GM19455 (cell line): ENCODE measurements at regions not wholly inside any gene's neighbourhood (a gene's known extent, or its start where the extent isn't known, plus 50 kb on each side); places are given as distances from the start of the nearest gene placed in this dataset.

Experiments
- ATAC-seq: cut with Tn5 transposase; IDR thresholded peaks from one replicate; pipeline ENCODE4 v1.9.1; 2021; ENCODE audit not compliant: unreplicated experiment

DNA sequence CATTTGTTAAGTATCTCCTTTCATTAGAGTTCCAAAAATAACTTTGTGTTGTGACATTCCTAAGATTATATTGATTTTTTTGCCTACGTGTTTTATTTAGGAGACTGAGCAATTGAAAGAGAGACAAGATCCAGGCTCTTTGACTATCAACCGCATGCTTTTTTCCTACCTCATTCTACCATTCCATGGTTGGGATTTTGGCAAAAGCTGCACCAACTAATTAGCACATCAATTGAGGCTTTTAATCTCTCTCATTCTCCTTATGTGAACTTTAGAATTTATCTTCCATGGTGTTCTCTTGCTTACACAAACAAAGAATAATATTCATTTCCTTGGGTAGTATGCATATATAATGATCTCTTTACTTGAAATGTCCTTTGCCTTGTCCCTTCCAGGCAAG lies 338.7 kb upstream of the SMC2 start:
- ATAC-seq = no peak

DNA sequence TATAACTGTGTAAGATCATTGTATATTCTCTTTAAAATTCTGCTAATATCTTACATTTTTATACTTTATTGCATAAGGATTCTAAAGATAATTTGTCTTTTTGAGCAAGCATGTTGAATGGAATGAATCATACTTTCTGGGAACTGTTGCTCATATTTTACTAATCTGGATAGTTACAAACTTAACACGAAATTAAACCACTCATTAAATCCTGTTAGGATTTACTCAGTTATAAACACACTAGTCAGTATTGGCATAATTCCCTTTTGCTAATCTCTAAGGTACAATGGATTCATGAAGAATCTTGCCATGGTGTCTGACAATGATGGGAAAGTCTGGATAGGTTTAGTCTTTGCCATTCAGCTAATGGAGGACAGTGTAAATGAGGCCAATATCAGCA lies 338.1 kb upstream of the SMC2 start:
- ATAC-seq = no peak

DNA sequence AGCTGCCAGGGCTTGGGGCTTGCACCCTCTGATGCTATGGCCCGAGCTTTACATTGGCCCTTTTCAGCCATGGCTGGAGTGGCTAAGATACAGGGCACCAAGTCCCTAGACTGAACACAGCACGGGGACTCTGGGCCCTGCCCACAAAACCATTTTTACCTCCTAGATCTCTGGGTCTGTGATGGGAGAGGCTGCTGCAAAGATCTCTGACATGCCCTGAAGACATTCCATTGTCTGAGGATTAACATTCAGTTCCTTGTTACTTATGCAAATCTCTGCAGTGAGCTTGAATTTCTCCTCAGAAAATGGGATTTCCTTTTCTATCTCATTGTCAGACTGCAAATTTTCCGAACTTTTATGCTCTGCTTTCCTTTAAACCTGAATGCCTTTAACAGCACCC lies 337.0 kb upstream of the SMC2 start:
- ATAC-seq = no peak

DNA sequence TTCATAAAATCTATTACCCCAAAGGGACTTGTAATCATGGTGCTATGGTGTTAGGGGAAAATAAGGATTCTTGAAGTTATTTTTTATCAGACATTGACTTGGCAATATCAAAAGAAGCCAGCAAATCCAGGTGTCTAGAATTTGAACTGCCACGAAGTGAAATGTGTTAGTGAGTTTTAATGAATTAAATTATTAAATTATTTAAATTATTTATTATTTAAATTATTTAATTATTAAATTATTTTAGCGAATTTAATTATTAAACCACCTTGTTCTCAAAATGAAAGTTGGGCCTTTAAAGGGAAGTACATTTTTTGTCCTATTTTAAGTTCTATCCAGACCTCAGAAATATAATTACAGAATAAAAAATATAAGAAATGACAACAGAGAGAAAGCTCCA lies 332.6 kb upstream of the SMC2 start:
- no peak for ATAC-seq

DNA sequence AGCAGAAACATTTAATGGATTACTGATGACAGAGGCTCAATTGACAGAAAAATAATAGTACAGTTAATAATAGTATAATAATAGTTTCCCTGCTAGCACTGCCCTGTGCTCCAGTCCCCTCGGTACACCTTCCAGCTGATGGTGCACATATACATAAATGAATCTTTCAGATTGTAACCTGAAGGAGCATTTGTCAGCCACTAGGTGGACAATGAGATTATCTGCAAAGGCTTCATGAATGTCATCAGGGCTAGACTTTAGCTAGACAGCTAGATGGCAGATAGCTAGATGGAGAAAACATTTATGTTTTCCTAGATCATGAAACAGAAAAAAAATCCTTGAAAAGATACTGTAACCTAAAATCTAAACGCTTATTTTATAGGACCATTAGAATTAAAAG lies 304.4 kb upstream of the SMC2 start:
- peak; percentile 92 for ATAC-seq

DNA sequence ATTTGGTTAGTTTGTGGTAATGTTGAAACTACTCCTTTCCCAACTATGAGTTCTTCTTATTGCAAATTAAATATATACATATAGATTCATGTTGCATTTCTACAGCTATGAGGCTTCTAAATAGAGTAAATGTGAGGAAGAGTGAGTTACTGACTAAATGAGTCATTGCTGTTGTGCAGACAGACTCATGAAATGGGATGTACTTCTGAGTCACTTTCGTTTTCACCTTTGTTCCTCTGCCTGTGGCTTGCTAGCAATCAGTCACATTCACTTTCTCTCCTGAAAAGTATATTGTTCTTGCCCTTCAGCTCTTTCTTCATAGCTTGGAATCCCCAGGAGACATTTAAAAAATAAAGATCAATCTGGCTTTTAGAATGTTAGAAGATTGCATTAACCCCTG lies 295.5 kb upstream of the SMC2 start:
- ATAC-seq = peak; percentile 100

DNA sequence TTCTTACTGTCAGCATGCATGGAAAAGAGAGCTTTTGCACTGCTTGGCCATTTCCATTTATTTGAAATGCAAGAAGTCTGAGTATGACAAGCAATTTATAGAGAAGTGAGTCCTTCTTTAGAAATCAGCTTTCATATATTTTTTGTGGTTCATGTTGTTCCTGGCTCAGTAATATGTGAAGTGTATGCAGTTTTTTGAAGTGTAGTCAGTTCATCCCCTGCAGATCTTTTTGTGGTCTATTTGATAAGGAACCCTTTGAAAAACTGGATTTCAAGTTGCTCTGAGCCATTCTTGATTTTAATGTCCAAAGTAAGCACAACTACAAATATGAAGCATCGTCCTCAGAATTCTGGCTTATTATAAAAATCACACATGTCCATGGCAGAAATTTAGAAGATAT lies 294.1 kb upstream of the SMC2 start:
- ATAC-seq = no peak

DNA sequence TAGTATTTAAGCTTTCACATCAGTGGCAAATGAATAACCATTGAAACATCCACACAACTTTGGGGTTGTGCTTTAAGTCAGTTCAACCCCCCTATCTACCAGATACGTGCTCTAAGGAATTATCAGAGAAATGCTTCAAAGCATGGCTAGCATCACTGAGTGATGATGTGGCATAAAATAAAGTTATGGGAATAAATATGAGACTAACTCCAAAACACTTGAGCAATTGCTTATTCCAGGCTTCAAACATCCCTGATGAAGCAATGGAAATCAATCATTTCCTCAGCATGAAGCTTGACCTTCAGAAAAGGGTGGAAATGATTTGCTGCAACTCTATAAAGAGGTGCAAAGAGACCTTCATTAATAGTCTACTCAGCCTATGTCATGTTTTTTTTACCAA lies 292.0 kb upstream of the SMC2 start:
- ATAC-seq = no peak

DNA sequence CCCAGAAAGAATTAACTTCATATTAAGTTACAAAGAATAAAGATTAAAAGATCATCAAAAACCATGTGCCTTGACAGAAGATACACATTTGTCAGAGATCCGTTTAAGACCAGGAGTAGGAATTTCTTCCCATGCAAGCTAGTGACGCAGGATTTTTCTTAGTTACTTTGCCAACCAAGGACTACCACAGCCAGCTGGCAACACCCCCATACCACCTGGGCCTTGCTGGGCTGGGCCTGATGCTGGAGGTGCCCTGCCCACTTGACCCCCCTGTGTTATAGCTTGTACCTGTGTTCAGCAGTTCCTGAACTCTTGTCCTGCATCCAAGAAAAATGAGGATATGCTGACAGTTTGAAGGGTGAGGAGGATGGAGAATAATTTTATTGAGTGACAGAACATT lies 290.9 kb upstream of the SMC2 start:
- ATAC-seq = no peak

DNA sequence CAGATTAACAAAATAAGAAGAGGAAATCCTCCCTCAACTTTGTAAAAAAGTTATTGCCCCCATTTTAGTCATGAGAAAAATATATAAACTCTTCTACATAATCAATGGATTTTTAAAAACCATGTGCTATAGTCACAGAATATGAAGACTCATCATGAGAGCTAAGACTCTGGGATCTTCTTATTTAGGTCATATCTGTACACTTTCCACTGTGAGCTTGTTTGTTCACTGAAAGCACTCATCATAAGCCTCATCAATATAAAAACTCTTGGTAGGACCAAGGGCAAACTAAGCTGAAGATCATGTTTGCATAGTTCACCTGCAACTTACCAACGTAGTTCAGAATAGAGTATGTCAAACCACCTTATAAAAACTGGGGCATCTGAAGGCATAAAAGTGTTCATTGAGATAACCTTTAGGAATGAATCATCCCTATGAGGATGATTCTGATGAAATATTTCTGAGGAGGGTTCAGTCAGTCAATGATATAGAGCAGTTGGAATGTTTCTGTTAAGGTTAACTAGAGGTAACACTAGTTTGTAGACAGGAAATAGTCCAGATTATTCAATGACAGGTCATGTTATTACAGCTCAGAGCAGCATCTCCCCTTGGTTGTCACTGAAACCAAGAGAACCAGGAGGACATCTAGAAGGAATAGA lies 289.9 kb upstream of the SMC2 start:
- no peak for ATAC-seq

DNA sequence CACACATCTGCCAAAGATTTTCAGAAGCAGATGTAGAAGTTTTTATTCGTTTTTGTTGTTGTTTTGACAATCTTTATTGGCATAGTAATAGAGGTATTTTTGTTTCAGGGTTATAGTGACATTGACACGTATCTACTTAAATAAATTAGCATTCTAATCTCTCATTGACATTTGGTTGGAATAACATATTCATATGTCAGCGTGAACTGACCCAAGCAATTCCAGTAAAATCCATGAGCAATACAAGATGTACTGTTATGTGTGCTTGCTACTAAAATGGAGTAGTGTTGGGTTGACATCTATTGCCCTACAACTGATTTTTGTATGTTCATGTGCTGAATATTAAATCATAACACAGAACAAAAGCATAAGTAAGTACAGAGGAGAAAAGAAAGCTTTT lies 284.4 kb upstream of the SMC2 start:
- ATAC-seq = no peak

DNA sequence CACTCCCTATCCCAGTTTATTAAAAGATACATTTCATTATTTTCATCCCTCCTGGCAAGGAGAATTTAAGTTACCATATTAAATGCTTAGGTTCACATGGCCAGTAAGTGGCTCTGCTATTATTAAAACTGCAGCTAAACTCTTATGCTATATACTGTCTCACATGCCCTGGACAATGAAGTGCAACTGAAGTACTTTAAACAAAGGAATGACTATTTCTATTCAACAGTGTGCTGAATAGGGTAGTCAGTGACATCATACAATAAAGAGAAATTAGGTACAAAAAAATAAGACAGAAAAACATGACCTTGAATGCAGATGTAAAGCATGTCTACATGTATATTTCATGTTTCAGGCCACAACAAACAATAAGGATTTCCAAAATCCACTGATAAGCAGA lies 282.6 kb upstream of the SMC2 start:
- no peak for ATAC-seq

DNA sequence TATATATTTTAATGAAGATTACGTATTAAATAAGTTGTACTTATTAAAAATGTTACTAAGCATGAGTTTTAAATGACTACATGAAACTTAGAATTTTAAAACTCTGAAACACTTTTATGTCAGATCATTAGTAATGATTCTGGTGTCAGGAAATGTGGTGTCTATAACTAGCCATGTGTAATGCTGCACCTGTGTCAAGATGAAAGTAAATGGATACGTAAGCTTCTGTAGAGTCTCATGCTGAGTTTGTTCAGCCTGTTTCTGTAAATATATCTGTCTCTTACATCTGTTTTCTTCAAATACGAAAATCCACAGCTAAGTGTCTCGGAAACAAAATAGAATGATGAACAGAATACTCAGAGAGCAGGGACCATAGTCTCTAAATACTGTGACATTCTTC lies 278.0 kb upstream of the SMC2 start:
- ATAC-seq = no peak

DNA sequence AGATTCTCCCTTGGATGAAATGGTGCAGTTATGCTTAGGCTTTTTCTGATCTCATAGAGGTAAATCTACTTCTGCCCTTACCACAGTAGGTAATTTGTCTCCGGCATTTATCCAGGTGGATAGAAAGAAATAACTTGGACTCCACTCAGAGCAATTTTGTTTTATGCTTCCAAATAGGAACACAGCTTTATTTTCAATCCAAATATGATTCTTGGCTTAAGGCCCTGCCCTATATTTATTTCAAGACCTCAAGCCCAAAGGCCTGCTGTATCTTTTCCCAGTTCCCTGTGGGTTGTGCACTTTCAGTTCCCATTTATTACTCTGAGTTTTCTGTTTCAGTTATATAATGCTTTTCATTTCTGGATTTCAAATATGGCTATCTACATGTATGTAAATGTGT lies 274.2 kb upstream of the SMC2 start:
- no peak for ATAC-seq

DNA sequence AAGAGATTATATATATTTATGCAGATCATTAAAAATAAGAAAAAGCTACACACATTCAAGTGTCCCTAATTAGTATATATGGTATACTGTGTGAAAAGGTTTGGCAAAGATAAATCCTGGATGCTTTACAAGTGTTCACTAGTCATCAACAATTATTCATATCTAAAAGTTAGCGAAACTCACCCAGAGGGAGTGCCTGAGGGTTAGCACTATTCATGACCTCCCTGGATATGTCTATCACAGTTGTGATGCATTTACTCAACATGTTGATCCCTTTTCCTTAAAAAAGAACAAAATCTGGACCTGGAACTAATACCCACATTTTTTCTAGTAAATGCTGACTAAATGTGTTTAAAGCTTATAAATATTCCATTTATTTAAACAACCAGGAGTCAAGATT lies 273.0 kb upstream of the SMC2 start:
- ATAC-seq = no peak

DNA sequence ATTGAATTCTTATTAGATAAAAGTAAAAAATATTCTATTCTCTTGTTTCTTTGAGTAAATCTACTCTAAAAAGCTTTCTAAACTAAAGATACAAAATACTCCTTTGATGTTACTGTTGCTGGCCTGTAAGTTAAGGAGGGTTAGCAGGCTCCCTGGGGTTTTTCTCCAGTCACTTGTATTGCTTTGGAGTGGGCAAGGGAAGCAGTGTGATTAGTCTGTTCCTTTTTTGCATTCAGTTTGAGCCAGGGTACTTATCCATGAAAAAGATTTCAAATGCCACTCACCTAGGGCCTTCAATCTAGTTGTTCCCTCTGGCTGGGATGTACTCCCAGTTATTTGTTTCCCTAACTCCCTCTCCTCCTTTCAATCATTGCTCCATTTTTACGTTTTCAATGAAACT lies 256.2 kb upstream of the SMC2 start:
- ATAC-seq = no peak

DNA sequence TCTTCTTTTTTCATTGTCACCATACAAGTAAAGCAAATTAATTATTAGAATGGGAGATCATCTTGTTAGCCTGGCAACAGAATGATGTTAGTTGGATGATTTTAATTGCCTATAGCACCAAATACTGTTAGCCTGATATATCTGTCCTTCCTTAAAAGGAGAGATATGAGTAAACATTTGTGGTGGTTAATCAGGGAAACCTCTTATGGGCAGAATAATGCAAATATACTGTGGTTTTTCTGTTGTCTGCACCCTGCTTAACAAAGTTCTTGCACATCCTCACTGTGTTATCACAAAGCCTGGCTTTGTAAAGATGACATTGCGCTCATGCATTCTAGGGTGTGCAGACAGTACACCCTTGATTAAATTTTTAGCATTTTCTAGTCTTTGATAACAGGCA lies 254.9 kb upstream of the SMC2 start:
- ATAC-seq = no peak

DNA sequence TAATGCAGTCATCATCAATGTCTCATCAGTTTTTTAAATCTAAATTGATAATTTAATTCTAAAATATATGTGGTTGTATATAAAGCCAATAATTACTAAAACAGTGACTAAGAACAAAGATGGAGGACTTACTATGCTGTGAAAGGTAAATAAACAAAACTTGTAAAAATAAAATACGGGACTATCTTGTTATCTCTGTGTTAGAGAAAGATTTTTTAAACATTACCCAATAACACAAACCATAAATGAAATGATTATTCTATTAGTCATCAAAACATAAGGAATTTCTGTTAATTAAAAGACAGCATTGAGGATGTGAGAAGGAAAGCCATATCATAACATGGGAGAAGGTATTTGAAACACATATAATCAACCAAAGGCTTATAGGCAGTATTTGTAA lies 226.2 kb upstream of the SMC2 start:
- no peak for ATAC-seq

DNA sequence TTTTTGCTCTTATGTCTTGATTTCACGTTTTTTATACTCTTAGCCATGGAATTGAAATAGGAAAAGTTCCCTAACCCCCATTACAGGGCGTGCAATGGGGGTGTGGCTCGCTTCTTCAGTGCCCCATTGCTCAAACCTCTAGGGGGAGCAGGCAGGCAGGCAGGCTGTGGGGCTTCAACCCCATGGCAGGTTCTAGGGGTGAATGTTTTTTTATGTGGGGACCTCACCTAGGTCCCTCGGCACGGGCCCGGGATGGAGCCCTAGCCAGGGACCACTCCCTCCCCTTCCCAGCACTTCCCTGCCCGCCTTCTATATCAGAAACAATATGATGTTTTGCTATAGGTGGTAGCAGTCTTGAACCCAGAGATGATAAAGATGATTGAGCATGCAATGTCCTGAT lies 221.3 kb upstream of the SMC2 start:
- ATAC-seq = no peak

DNA sequence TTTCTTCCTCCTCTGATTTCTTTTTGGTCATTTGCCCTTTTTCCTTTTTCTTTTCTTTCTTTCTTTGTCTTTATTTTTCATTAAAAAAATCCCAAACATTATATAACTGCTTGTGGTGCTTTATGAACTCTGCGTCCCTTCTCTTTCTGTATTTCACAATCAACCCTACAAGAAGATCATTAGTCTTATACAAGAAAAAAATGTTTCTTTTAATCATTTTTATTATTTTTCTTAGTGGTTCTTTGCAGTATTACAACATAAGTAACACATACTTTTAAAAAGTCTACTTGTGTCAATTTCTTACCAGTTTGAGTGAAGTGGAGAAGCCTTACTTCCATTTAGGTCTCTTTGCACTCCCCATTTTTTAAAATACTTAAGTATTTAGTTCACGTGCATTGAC lies 212.7 kb upstream of the SMC2 start:
- no peak for ATAC-seq

DNA sequence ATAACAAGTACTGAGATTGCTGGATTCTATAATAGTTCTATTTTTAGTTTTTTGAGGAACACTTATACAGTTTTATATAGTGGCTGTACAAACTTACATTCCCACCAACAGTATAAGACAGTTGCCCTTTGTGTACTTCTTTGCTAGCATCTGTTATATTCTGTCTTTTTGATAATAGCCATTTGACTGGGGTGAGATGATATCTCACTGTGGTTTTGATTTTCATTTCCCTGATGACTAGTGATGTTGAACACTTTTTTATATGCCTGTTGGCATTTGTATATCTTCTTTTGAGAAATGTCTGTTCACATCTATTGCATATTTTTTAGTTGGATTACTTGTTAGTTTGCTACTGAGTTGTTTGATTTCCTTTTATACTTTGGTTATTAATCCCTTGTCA lies 204.1 kb upstream of the SMC2 start:
- no peak for ATAC-seq

DNA sequence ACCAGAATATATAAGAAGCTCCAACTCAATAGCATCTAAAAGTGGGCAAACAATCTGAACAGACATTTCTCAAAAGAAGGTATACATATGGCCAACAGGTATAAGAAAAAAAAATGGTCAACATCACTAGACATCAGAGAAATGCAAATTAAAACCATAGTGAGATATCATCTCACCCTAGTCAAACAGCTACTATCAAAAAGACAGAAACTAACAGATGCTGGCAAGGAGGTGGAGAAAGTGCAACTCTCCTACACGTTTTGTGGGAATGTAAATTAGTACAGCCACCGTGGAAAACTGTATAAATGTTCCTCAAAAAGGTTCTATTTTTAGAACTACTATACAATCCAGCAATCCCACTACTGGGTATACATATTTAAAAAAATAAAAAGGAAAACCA lies 199.9 kb upstream of the SMC2 start:
- ATAC-seq = no peak

DNA sequence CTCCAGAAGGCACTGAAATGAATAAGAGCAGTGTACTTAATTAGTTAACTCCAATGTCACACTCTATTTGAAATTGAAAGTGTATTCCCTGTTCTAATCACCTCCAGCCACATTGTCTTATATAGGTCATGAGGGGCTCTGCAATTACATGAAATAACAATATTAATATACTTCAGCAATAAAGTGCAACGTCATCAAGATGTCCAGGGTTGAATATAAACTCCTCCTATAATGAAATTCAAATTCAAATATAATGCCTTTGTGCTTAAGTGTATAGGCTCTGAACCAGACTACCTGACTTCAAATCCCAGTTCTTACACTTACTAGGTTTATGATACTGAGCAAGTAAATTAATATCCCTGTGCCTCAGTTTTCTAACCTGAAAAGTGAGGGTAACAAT lies 195.6 kb upstream of the SMC2 start:
- ATAC-seq = no peak

DNA sequence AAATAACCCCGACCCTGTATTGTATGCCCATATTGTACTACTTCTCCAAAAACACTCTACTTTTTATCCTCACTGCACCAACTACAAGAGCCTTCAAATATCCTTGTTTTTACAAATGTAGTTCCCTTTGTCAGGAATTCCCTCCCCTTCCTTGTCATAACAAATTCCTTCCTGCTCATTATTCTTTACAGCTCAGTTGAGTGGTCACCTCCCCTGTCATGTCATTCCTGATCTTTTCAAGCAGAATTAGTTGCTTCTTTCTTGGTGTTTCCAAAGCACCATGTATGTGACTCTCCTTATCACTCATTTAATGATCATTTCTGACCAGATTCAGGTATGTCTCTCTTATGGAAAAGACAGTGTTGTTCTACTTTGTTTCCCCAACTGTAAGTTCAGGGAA lies 194.2 kb upstream of the SMC2 start:
- ATAC-seq = no peak
